Fibroblast of lung (primary cell): ENCODE measurements at regions not wholly inside any gene's neighbourhood (a gene's known extent, or its start where the extent isn't known, plus 50 kb on each side); places are given as distances from the start of the nearest gene placed in this dataset.
A peak's percentile ranks its signal among the peaks of the same experiment; 100 is the strongest.

Source experiments
- DNase-seq, 2 donors: peaks; one replicate each; pipeline versions ENCODE4 v3.0.0 to v3.0.0-alpha.2; 2010; ENCODE audit warnings: low read depth in 2 of 2
- H2AFZ ChIP-seq: 2 replicates; pipeline ENCODE4 v1.5.1; 2012; ENCODE audit warnings: low read length, control low read depth, inconsistent platforms
- H3K27ac ChIP-seq: 2 replicates; pipeline ENCODE4 v1.5.1; 2011; ENCODE audit warnings: low read length, control low read depth; ENCODE audit not compliant: insufficient read depth
- H3K27me3 ChIP-seq: 2 replicates; pipeline ENCODE4 v1.5.1; 2011; ENCODE audit warnings: mild to moderate bottlenecking, low read length; ENCODE audit not compliant: control insufficient read depth, insufficient read depth
- H3K36me3 ChIP-seq: 2 replicates; pipeline ENCODE4 v1.5.1; 2011; ENCODE audit warnings: low read length; ENCODE audit not compliant: control insufficient read depth, insufficient read depth
- H3K4me1 ChIP-seq: 2 replicates; pipeline ENCODE4 v1.5.1; 2011; ENCODE audit warnings: low read length; ENCODE audit not compliant: control insufficient read depth, insufficient read depth; ENCODE audit errors: extremely low read depth
- H3K4me2 ChIP-seq: 2 replicates; pipeline ENCODE4 v1.5.1; 2011; ENCODE audit warnings: low read length, control low read depth; ENCODE audit not compliant: insufficient read depth; ENCODE audit errors: extremely low read depth
- H3K4me3 ChIP-seq, 4 experiments: fragments of 200-600 bp in 1 of 4; sonication (generic) in 1 of 4; replicated peaks in 1 of 4; 2 replicates each; pipeline ENCODE4 v1.5.1; 2011 to 2016; ENCODE audit warnings: low read length in 4 of 4, low read depth in 3 of 4, mild to moderate bottlenecking in 3 of 4, control low read depth in 2 of 4, inconsistent platforms in 1 of 4, mixed read lengths in 1 of 4; ENCODE audit not compliant: insufficient read depth in 1 of 4; ENCODE audit errors: control extremely low read depth in 1 of 4
- H3K79me2 ChIP-seq: 2 replicates; pipeline ENCODE4 v1.5.1; 2012; ENCODE audit warnings: mild to moderate bottlenecking, low read length, inconsistent platforms; ENCODE audit not compliant: control insufficient read depth, insufficient read depth
- H3K9ac ChIP-seq: 2 replicates; pipeline ENCODE4 v1.5.1; 2011; ENCODE audit warnings: mild to moderate bottlenecking, low read length, control low read depth; ENCODE audit not compliant: insufficient read depth
- H3K9me3 ChIP-seq: 2 replicates; pipeline ENCODE4 v1.5.1; 2012; ENCODE audit warnings: low read depth, low read length; ENCODE audit not compliant: control insufficient read depth, insufficient read depth
- H4K20me1 ChIP-seq: 2 replicates; pipeline ENCODE4 v1.5.1; 2011; ENCODE audit warnings: low read length; ENCODE audit not compliant: control insufficient read depth, insufficient read depth; ENCODE audit errors: extremely low read depth
- CTCF ChIP-seq, 2 donors: IDR thresholded peaks in 1 of 2; conservative IDR thresholded peaks in 1 of 2; 1 replicate in 1 of 2; 2 replicates in 1 of 2; pipeline ENCODE4 v1.5.1; 2011 to 2012; ENCODE audit warnings: low read length in 2 of 2, control low read depth in 1 of 2, inconsistent platforms in 1 of 2, low read depth in 1 of 2, mild to moderate bottlenecking in 1 of 2
- EZH2 ChIP-seq: IDR thresholded peaks from 2 replicates; pipeline ENCODE4 v1.5.1; 2012; ENCODE audit warnings: low read length, control low read depth, mild to moderate bottlenecking; ENCODE audit errors: missing control alignments

DNA sequence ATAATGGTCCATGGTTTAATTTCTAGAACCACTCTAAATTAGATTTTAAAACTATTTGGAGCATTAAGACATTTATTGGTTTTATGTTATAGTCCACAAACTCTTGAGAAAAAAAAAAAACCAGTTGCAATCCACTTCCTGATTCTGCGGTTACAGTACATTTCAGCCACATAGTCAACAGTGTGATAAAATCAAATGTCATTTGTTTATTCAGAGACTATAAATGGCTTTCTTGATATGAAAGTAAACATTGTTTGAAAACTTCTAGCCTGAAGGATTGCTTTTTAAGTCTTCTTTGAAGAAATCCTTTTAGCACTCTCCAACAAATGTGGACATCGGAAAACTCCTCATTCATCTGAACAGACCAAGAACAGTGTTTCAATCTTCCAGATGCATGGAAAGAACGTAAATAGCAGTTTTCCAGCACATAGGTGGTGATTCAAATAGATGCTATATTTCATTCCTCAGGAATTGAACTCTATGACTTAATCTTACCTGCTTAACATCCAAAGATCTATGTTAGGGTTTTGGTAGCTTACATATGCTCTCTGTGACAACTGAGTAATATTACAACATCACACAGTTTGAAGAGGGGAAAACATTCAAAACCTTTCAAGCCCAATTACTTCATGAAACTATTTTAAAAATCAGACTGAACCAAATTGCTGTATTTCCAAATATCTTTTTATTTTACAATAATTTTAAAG is 87.8 kb upstream of the UBE2E2 start:
- Histone ChIP-seq H3K4me2 (no peak overlapping the region), H4K20me1 (no peaks in the 10 kb centered on the region), H3K27me3 (no peaks in the 10 kb centered on the region), H3K27ac (no peak overlapping the region), H2AFZ (no peak overlapping the region), H3K9ac (no peak overlapping the region), H3K36me3 (no peaks in the 10 kb centered on the region), H3K9me3 (no peaks in the 10 kb centered on the region), H3K4me1 (no peaks in the 10 kb centered on the region), H3K79me2 (no peaks in the 10 kb centered on the region), H3K4me3 (no peak overlapping the region)
- no peak for TF ChIP-seq EZH2
- TF ChIP-seq CTCF (conservative IDR thresholded peaks at IDR 0.05 in 1 of 2, IDR thresholded peaks at IDR 0.05 in 1 of 2; ENCODE audit: low read depth in 1 of 2, low read length in 2 of 2) = no peak
- peak in 1 of 2 donors; percentile 6 for DNase-seq

- H3K27ac ChIP-seq = no peak overlapping the region
- TF ChIP-seq CTCF (conservative IDR thresholded peaks at IDR 0.05 in 1 of 2, IDR thresholded peaks at IDR 0.05 in 1 of 2; ENCODE audit: low read depth in 1 of 2, low read length in 2 of 2) (no peak), EZH2 (no peak)
- H4K20me1 ChIP-seq = no peaks in the 10 kb centered on the region
- no peaks in the 10 kb centered on the region for H3K36me3 ChIP-seq
- no peak overlapping the region for H2AFZ ChIP-seq
- no peak overlapping the region for H3K4me2 ChIP-seq
- no peaks in the 10 kb centered on the region for H3K27me3 ChIP-seq
- H3K79me2 ChIP-seq = no peaks in the 10 kb centered on the region
- H3K9me3 ChIP-seq = no peaks in the 10 kb centered on the region
- no peak overlapping the region for H3K9ac ChIP-seq
- no peaks in the 10 kb centered on the region for H3K4me1 ChIP-seq
- DNase-seq = peak in 1 of 2 donors; percentile 37
- H3K4me3 ChIP-seq = no peak overlapping the region
Measured at GRCh38 chr3:23116081-23116837, 86.9 kb upstream of the UBE2E2 start.

DNA sequence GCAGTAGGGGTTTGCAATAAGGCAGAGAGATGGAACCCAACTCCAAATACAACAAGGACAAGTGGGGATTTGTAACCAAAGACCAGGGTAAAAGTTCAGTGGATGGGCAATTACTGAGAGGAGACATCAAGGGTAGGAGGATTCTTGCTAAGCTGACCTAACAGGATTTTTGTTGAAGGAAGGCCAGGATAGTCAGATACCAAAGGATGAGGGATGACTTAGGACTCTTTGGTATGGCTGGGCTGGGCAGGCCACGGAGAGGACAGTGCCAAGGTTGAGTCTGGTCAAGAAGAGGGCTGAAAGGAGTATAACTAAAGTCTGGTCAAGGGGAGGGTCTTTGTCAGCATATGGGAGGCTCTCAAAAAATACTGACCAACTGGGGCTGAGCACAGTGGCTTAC is 85.3 kb upstream of the UBE2E2 start:
- Histone ChIP-seq H2AFZ (no peak overlapping the region), H3K4me2 (no peak overlapping the region), H3K27ac (no peak overlapping the region), H4K20me1 (no peaks in the 10 kb centered on the region), H3K9me3 (no peaks in the 10 kb centered on the region), H3K79me2 (no peaks in the 10 kb centered on the region), H3K27me3 (no peaks in the 10 kb centered on the region), H3K9ac (no peak overlapping the region), H3K4me3 (no peak overlapping the region), H3K4me1 (no peaks in the 10 kb centered on the region), H3K36me3 (no peaks in the 10 kb centered on the region)
- no peak for DNase-seq
- TF ChIP-seq EZH2 (no peak), CTCF (conservative IDR thresholded peaks at IDR 0.05 in 1 of 2, IDR thresholded peaks at IDR 0.05 in 1 of 2; ENCODE audit: low read depth in 1 of 2, low read length in 2 of 2) (no peak)
